ENCODE measurements at regions not wholly inside any gene's neighbourhood (a gene's known extent, or its start where the extent isn't known, plus 50 kb on each side); places are given as distances from the start of the nearest gene placed in this dataset.

DNA sequence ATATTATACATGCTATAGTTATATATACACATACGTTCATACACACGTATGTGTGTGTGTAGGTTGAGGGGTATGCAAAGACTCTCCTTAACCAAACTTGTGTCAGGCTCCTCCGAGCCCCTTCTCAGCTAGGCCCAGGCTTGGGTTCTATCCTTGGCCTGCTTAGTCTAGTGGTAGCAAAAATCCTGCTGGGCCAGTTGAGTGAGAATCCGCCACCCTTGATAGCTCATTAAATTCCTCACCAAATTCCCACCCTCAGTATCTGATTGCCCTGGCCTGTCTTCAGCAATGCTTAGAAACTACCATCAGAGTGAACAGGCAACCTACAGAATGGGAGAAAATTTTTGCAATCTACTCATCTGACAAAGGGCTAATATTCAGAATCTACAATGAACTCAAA lies 126.5 kb downstream of the TSN start:
- TF ChIP-seq TAF1 (IDR thresholded peaks at IDR 0.05; ENCODE audit: borderline replicate concordance, low read depth, low read length) (no peak), POLR2AphosphoS5 (IDR thresholded peaks at IDR 0.05; ENCODE audit: low read depth, low read length) (no peak), POLR2A (IDR thresholded peaks at IDR 0.05; ENCODE audit: low read depth, low read length) (no peak)
- FAIRE-seq (no peak), DNase-seq (ENCODE audit: insufficient read length) (no peak)

DNA sequence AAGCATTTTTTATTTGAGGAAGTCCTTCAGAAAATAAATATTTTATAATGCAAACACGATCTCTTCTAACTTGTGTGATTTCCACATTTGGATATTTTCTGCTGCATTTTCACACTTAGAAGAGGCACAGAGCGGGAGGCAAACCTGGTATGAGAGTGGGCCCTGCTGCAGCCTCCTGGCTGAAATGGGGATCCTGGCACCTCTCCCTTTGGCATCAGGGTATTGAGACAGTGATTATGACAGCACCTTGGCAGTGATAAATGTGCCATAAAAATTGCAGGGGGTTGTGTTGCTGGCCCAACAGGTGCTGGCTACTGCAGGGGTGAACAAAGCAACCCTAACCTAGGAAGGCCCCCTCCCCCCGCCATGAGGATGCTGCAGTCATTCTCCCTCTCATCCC lies 128.6 kb downstream of the TSN start:
- no peak for FAIRE-seq
- TF ChIP-seq POLR2A (IDR thresholded peaks at IDR 0.05; ENCODE audit: low read depth, low read length) (no peak), TAF1 (IDR thresholded peaks at IDR 0.05; ENCODE audit: borderline replicate concordance, low read depth, low read length) (no peak), POLR2AphosphoS5 (IDR thresholded peaks at IDR 0.05; ENCODE audit: low read depth, low read length) (no peak)
- DNase-seq (ENCODE audit: insufficient read length), result no peak

DNA sequence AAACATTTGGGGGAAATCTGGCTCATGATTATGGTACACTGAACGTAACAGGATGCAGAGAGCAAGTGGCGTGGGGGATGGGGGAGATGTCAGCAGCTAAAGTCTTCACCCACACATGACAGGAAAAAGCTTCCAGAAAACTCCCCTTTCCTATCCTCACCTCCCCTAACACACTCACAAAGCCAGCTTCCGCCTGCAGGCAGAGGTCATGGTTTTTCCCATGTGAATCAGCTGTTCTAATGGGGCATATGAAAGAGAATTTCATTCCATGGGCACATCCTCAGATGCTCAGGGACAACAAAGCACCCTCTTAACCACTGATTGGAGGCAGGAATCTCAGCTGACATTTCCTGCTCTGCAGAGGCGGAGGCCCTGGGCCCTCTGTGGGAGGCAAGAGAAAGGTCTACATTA lies 129.1 kb downstream of the TSN start:
- TF ChIP-seq POLR2AphosphoS5 (IDR thresholded peaks at IDR 0.05; ENCODE audit: low read depth, low read length) (no peak), POLR2A (IDR thresholded peaks at IDR 0.05; ENCODE audit: low read depth, low read length) (no peak), TAF1 (IDR thresholded peaks at IDR 0.05; ENCODE audit: borderline replicate concordance, low read depth, low read length) (no peak)
- DNase-seq (ENCODE audit: insufficient read length), result no peak
- FAIRE-seq, result no peak

DNA sequence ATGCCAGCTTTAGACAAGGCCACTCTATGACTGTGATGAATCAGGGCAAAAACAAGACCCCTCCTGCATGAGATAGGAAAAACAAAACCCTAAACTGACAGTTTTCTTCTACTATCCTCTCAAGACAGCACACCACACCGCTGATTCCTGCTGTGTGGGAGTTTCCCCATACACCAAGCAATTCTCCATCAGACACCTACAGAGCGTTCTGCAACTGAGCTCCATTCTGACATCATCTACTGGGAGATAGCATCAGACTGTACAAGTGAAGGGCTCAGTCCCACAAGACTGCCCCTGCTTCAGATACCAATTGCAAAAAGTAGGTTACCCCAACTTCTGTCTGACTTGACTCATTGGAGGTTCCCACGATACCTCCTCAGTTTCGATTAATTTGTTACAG lies 130.6 kb downstream of the TSN start:
- TF ChIP-seq POLR2AphosphoS5 (IDR thresholded peaks at IDR 0.05; ENCODE audit: low read depth, low read length) (no peak), TAF1 (IDR thresholded peaks at IDR 0.05; ENCODE audit: borderline replicate concordance, low read depth, low read length) (no peak), POLR2A (IDR thresholded peaks at IDR 0.05; ENCODE audit: low read depth, low read length) (no peak)
- DNase-seq (ENCODE audit: insufficient read length) (no peak), FAIRE-seq (no peak)

DNA sequence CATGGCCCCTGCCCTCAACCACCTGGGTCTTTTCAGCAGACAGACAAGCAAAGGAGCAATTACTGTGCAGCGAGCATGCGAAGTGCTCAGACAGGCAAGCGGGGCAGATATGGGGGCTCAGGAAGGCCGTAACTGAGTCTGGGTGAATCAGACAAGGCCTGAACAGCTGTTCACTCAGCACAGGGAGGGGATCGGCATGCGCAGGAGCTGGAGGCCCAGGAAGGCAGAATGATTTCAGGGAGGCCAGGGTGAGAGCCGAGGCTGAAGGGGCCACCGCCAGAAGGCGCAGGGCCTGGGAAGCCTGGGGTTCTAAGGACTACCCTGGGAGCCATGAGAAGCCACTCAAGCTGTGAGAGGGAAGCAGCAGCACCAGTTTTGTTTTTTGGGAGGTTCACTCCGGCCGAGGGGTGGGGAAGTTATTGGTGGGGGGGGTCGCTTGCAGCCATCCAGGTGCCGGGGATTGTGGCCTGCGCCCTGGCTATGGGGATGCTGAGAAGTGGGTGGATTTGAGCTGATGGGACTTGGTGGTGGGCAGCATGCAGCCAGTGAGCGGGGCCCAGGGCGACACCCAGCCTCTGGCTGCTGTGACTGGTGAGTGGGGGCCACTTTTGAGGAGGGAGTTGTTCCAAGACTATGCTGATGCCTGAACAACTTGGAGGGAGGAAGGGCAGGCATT lies 132.2 kb downstream of the TSN start:
- no peak for DNase-seq (ENCODE audit: insufficient read length)
- TF ChIP-seq POLR2AphosphoS5 (IDR thresholded peaks at IDR 0.05; ENCODE audit: low read depth, low read length), result no peak
- FAIRE-seq, result no peak

DNA sequence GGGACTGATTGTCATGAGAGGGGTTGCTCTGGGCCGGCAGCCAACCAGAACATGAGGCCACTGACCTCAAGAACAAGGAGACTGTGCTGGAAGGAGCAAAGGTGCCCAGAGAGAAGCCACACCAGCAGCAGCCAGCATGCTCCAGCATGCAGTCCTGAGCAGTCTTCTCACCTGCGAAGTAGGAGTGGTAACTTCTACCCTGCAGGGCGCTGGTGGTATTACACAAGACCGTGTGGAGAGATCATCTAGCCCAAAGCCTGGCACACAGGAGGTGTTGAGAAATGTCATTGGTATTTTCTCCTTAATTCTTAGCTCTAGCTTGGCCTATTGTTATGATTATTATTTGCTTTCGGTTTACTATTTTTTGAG lies 132.7 kb downstream of the TSN start:
- no peak for TF ChIP-seq POLR2AphosphoS5 (IDR thresholded peaks at IDR 0.05; ENCODE audit: low read depth, low read length)
- no peak for TF ChIP-seq POLR2A (IDR thresholded peaks at IDR 0.05; ENCODE audit: low read depth, low read length)
- TF ChIP-seq TAF1 (IDR thresholded peaks at IDR 0.05; ENCODE audit: borderline replicate concordance, low read depth, low read length), result no peak
- FAIRE-seq (no peak), DNase-seq (ENCODE audit: insufficient read length) (peak; percentile 42)

DNA sequence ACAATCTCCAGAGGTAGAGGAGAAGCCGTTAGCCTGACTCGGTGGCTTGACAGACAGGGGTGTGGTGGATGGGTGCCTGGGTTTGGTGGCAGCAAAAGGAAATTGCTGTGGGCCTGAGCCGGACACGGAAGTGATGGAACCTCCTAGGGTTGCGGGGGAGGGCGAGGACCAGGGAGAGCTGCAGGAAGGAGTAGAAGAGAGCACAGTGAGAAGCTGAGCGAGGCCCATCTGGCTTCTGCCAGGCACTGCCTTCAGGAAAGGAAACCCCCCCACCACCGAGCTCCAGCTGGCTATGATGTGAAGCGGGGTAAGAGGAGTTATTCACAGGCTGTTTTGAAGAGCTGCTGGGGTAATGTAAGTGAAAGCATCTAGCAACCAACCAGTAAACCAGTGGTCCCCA lies 134.6 kb downstream of the TSN start:
- no peak for DNase-seq (ENCODE audit: insufficient read length)
- no peak for FAIRE-seq

DNA sequence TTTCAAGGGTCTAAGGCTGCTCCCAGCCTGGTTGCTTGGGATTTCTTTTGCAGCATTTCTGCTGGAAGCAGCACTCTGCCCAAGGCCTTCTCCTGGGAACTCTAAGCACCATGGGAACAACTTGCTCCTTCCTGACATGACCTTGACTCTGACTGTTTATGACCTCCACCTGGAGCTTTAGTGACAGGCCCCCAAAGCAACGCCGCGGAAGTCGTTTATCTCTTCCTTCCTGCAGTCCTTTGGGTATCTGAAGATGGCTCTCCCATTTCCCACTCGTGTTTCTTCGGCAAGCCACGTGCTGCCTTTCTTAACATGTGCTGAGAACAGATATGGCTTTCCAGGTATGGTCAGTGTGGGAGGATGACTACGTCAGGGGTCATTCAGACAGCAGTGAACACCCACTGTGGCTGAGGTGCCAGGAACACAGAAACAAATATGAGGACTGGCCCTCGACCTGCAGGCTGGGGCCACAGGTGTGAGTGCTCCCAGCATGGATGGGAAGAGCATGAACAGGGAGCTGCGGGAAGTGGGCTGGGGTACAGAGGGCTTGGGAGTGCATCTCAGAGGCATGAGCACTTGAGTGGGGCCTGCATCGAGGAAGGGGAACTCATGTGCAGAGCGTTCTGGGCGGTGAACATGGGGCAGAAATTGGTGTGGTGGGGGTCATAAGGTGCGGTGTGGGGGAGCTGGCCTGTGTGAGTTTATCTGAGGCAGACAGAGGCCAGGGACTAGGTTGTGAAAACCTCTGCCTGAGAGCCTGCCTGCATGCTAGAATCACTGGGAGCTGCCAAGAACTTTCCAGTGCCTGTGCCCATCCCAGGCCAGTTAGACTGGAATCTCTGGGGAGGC lies 140.5 kb downstream of the TSN start:
- DNase-seq (ENCODE audit: insufficient read length) (no peak), FAIRE-seq (no peak)
- TF ChIP-seq POLR2AphosphoS5 (IDR thresholded peaks at IDR 0.05; ENCODE audit: low read depth, low read length) (no peak), TAF1 (IDR thresholded peaks at IDR 0.05; ENCODE audit: borderline replicate concordance, low read depth, low read length) (no peak), POLR2A (IDR thresholded peaks at IDR 0.05; ENCODE audit: low read depth, low read length) (no peak)

More for the DNA sequence above, 134.6 kb downstream of the TSN start:
- TF ChIP-seq TAF1 (IDR thresholded peaks at IDR 0.05; ENCODE audit: borderline replicate concordance, low read depth, low read length) (no peak), POLR2A (IDR thresholded peaks at IDR 0.05; ENCODE audit: low read depth, low read length) (no peak)

DNA sequence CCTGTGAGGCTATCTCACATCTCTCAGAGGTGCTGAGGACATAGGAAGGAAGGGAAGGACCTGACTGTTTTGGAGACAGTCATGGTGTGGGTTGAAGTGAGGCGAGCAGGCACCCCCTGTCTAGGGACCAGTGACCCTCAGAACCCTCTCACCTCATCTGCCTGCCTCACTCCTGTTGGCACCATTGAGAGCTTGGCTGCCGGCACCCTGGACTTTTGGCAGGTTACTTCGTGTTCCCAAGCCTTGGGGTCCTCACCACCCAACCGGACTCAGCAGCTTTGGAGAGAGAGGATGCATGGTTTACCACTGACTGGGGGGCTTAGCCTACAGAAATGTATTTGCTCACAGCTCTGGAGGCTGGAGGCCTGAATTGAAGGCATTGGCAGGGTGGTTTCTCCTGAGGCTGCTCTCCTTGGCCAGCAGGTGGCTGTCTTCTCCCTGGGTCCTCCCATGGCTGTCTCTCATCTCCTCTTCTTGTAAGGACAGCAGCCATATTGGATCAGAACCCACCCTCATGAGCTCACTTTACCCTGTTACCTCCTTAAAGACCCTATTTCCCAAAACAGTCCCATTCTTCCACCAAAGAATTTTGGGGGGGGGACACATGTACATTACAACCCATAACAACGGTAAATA lies 142.0 kb downstream of the TSN start:
- FAIRE-seq, result peak; percentile 50
- TF ChIP-seq TAF1 (IDR thresholded peaks at IDR 0.05; ENCODE audit: borderline replicate concordance, low read depth, low read length) (no peak), POLR2AphosphoS5 (IDR thresholded peaks at IDR 0.05; ENCODE audit: low read depth, low read length) (no peak), POLR2A (IDR thresholded peaks at IDR 0.05; ENCODE audit: low read depth, low read length) (no peak)
- peak; percentile 46 for DNase-seq (ENCODE audit: insufficient read length)

DNA sequence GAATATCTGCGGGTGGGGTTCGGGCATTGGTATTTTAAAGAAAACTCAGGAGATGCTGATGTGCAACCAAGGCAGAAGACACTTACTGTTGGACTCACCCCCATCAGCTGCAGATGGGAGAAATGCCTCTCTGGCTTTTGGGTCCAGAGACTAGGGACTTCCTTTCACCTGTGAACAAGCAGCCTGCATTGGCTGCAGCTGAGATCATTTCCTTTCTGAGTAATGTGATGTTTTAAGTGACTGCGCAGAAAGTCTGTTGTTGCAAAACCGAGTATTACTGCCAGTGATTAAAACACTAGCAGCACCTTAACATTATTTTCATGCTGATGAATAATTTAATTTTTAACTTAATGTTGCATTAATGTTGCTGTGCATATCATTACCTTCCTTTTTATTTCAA lies 143.0 kb downstream of the TSN start:
- DNase-seq (ENCODE audit: insufficient read length), result no peak
- TF ChIP-seq POLR2A (IDR thresholded peaks at IDR 0.05; ENCODE audit: low read depth, low read length) (no peak), TAF1 (IDR thresholded peaks at IDR 0.05; ENCODE audit: borderline replicate concordance, low read depth, low read length) (no peak), POLR2AphosphoS5 (IDR thresholded peaks at IDR 0.05; ENCODE audit: low read depth, low read length) (no peak)
- no peak for FAIRE-seq

DNA sequence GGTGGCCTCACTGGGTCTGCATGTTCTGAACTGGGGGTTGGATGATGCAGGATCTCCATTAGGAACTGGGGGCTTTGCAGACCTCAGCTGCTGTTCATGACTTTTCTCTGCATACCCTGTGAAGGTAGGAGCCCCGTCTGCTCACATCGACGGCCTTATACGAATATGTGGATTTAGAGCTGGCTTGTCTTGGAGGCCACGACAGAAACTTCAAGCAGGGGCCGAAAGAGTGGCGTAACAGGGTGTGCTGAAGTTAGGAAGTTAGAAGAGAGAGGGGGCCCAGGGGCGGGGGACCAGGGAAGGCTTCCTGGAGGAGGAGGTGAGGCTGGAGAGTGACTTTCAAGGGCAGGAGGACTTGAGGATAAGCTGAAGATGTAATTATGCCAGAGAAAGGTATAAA lies 144.9 kb downstream of the TSN start:
- TF ChIP-seq POLR2AphosphoS5 (IDR thresholded peaks at IDR 0.05; ENCODE audit: low read depth, low read length) (no peak), TAF1 (IDR thresholded peaks at IDR 0.05; ENCODE audit: borderline replicate concordance, low read depth, low read length) (no peak), POLR2A (IDR thresholded peaks at IDR 0.05; ENCODE audit: low read depth, low read length) (no peak)
- DNase-seq (ENCODE audit: insufficient read length) (no peak), FAIRE-seq (no peak)

DNA sequence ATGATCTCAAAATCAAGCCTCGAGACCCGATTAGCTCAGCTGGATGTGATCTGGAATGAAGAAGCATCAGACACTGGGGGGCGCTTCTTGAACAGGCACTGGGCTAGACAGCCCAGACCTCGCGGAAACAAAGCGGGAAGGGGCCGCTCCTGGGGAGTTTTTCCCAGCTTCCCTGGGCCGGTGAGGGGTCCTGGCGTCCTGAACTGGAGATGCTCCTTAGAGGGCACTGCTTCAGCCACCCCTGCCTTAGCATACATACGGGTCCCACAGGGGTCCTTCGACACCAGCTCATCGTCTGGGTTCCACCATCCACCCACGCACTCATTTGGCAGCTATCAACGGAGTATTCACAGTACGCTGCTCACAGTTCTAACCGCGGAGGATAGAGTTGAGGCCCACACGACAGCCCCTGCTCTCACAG lies 146.7 kb downstream of the TSN start:
- FAIRE-seq, result no peak
- DNase-seq (ENCODE audit: insufficient read length), result no peak
- TF ChIP-seq POLR2AphosphoS5 (IDR thresholded peaks at IDR 0.05; ENCODE audit: low read depth, low read length) (peak; percentile 62; the same call in 1 of the 2 replicates), TAF1 (IDR thresholded peaks at IDR 0.05; ENCODE audit: borderline replicate concordance, low read depth, low read length) (peak; percentile 28; the same call in 1 of the 2 replicates), POLR2A (IDR thresholded peaks at IDR 0.05; ENCODE audit: low read depth, low read length) (peak; percentile 71)
